AG09309 (cell line): ENCODE measurements at regions not wholly inside any gene's neighbourhood (a gene's known extent, or its start where the extent isn't known, plus 50 kb on each side); places are given as distances from the start of the nearest gene placed in this dataset.

Experiments
- DNase-seq: peaks from one replicate; pipeline ENCODE4 v3.0.0-alpha.2; 2010; ENCODE audit warnings: low read depth
- H3K4me3 ChIP-seq: 2 replicates; pipeline ENCODE4 v1.5.1; 2011; ENCODE audit warnings: mild to moderate bottlenecking, low read depth, low read length, moderate library complexity; ENCODE audit not compliant: control insufficient read depth
- CTCF ChIP-seq: IDR thresholded peaks from 2 replicates; pipeline ENCODE4 v1.5.1; 2011; ENCODE audit warnings: mild to moderate bottlenecking, low read depth, low read length, inconsistent platforms; ENCODE audit not compliant: insufficient read depth, control insufficient read depth; ENCODE audit errors: missing control alignments

GRCh38 chr1:73627723-73628122, 570.3 kb downstream of the LRRIQ3 start:
- no peak for DNase-seq
- H3K4me3 ChIP-seq: no peak overlapping the region
- TF ChIP-seq CTCF: no peak

DNA sequence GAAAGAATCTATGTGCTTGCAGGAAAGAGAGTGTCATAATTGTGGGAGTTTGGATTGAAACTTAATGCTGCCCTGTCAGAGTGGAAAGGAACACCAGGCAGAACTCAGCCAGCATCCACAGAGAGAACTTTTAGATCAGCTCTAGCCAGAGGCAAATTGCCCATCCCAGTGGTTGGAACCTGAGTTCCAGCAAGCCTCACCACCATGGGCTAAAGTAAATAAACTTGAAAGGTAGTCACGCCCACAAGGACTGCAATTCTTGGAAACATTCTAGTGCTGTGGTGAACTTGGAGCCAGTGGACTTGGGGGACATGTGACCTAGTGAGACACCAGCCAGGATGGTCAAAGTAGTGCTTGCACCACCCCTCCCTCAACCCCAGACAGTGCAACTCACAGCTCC, 571.6 kb downstream of the LRRIQ3 start:
- no peak for DNase-seq
- no peak for TF ChIP-seq CTCF
- H3K4me3 ChIP-seq: no peak overlapping the region

- no peak overlapping the region for H3K4me3 ChIP-seq
- DNase-seq: no peak
- TF ChIP-seq CTCF: no peak
These were observed 574.0 kb downstream of the LRRIQ3 start for GRCh38 chr1:73623946-73624345.

- TF ChIP-seq CTCF: no peak
- DNase-seq: no peak
- no peak overlapping the region for H3K4me3 ChIP-seq
These were observed 580.8 kb downstream of the LRRIQ3 start for GRCh38 chr1:73617145-73617544.

DNA sequence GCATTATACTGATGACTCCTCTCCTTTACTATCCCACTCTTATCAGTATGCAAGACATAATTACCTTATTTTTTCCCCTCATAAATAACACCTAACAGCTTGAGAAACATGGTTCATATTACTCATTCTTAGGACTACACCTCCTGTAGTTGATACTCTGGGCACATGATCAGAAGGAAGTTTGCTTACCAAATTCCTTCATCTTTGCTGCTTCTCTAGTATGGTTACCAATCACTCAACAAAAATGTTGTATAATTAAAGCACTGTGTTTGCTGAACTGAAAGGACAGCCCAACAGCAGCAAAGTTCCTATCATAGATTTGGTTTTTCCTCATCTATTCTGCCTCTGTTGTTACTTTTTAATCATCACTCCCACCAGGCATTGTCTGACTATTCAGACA, 586.3 kb downstream of the LRRIQ3 start:
- no peak for TF ChIP-seq CTCF
- no peak for DNase-seq
- H3K4me3 ChIP-seq: no peak overlapping the region

GRCh38 chr1:73604739-73605138, 593.2 kb downstream of the LRRIQ3 start:
- no peak overlapping the region for H3K4me3 ChIP-seq
- no peak for TF ChIP-seq CTCF
- DNase-seq: no peak

GRCh38 chr1:73604211-73604610, 593.8 kb downstream of the LRRIQ3 start:
- no peak overlapping the region for H3K4me3 ChIP-seq
- TF ChIP-seq CTCF: no peak
- DNase-seq: no peak
